Lung (tissue), 11 donors: ENCODE measurements at regions not wholly inside any gene's neighbourhood (a gene's known extent, or its start where the extent isn't known, plus 50 kb on each side); places are given as distances from the start of the nearest gene placed in this dataset.

Experiments
- ATAC-seq: fragments of 200-7000 bp; cut with Tn5 transposase; one replicate; pipeline ENCODE4 v1.9.1; 2020; ENCODE audit warnings: moderate number of reproducible peaks; ENCODE audit not compliant: insufficient read depth, low FRiP score
- DNase-seq, 3 donors: peaks; one replicate each; pipeline ENCODE4 v3.0.0-alpha.2; 2013 to 2017
- H3K27ac ChIP-seq, 2 donors: one replicate each; pipeline ENCODE4 v1.5.1; 2013; ENCODE audit warnings: mild to moderate bottlenecking in 2 of 2, moderate library complexity in 2 of 2, control low read depth in 1 of 2, inconsistent platforms in 1 of 2, low read depth in 1 of 2, low read length in 1 of 2
- H3K27me3 ChIP-seq, 3 donors: one replicate each; pipeline ENCODE4 v1.5.1; 2013; ENCODE audit warnings: low read length in 2 of 3; ENCODE audit not compliant: control insufficient read depth in 3 of 3, insufficient read depth in 3 of 3
- H3K36me3 ChIP-seq, 4 donors: one replicate each; pipeline ENCODE4 v1.5.1; 2013; ENCODE audit warnings: low read length in 4 of 4, mild to moderate bottlenecking in 1 of 4, moderate library complexity in 1 of 4; ENCODE audit not compliant: control insufficient read depth in 4 of 4, insufficient read depth in 4 of 4
- H3K4me1 ChIP-seq, 5 donors: one replicate each; pipeline ENCODE4 v1.5.1; 2013; ENCODE audit warnings: low read length in 5 of 5, mild to moderate bottlenecking in 2 of 5, moderate library complexity in 1 of 5; ENCODE audit not compliant: control insufficient read depth in 5 of 5, insufficient read depth in 5 of 5
- H3K4me3 ChIP-seq: one replicate; pipeline ENCODE4 v1.5.1; 2013; ENCODE audit warnings: mild to moderate bottlenecking, control low read depth, moderate library complexity
- H3K9ac ChIP-seq, 2 donors: one replicate each; pipeline ENCODE4 v1.5.1; 2013; ENCODE audit warnings: low read length in 2 of 2, control low read depth in 1 of 2; ENCODE audit not compliant: insufficient read depth in 1 of 2
- H3K9me3 ChIP-seq, 4 donors: one replicate each; pipeline ENCODE4 v1.5.1; 2013; ENCODE audit warnings: low read length in 3 of 4, mild to moderate bottlenecking in 1 of 4, moderate library complexity in 1 of 4; ENCODE audit not compliant: control insufficient read depth in 4 of 4, insufficient read depth in 3 of 4
- CTCF ChIP-seq: IDR thresholded peaks from 2 replicates; pipeline ENCODE4 v1.5.1; 2012; ENCODE audit warnings: mild to moderate bottlenecking; ENCODE audit errors: control extremely low read depth, extremely low read depth
- WGBS, 2 donors: extraction: QIAGEN DNeasy Blood & Tissue Kit; methylation state at CpG; one replicate each; pipeline ENCODE4 v1.1.7; 2013; 5-methylcytosine and 5-hydroxymethylcytosine counted together
- donor health status: control.
- donor health status: control.
- donor health status: Bipolar disorder and iron deficiency.
- donor health status: healthy.
- donor health status: DM: yes; HTN: yes; CAD: no.

GRCh38 chr11:56849250-56849649, 100.8 kb upstream of the OR9G4 start:
- Histone ChIP-seq H3K9ac (no peak overlapping the region), H3K4me3 (no peak overlapping the region), H3K9me3 (peaks cover 0 to 3% (median 0%) of the 10 kb centered on the region in 4 donors), H3K4me1 (peaks cover 0 to 8% (median 5%) of the 10 kb centered on the region in 5 donors), H3K36me3 (no peaks in the 10 kb centered on the region), H3K27ac (no peak overlapping the region), H3K27me3 (no peaks in the 10 kb centered on the region)
- ATAC-seq = no peak
- no peak for TF ChIP-seq CTCF
- DNase-seq = no peak

- ATAC-seq (no peak), DNase-seq (no peak)
- no peak overlapping the region for H3K27ac ChIP-seq
- H3K9me3 ChIP-seq = peaks cover 0 to 3% (median 0%) of the 10 kb centered on the region in 4 donors
- WGBS, 2 donors = 89% methylated on average over 8 of the region's 8 CpGs
- TF ChIP-seq CTCF = no peak
- no peak overlapping the region for H3K9ac ChIP-seq
- H3K4me3 ChIP-seq = no peak overlapping the region
- no peaks in the 10 kb centered on the region for H3K27me3 ChIP-seq
- peaks cover 0 to 13% (median 5%) of the 10 kb centered on the region in 5 donors for H3K4me1 ChIP-seq
- no peaks in the 10 kb centered on the region for H3K36me3 ChIP-seq
Observed at GRCh38 chr11:56848141-56848809, 99.8 kb upstream of the OR9G4 start.

GRCh38 chr11:56846631-56847576, 98.4 kb upstream of the OR9G4 start:
- WGBS, 2 donors = 62 to 63% methylated on average over 8 of the region's 8 CpGs
- H3K36me3 ChIP-seq = no peaks in the 10 kb centered on the region
- no peak overlapping the region for H3K27ac ChIP-seq
- DNase-seq = no peak
- H3K9ac ChIP-seq = no peak overlapping the region
- peaks cover 0 to 3% (median 0%) of the 10 kb centered on the region in 4 donors for H3K9me3 ChIP-seq
- peaks cover 0 to 13% (median 5%) of the 10 kb centered on the region in 5 donors for H3K4me1 ChIP-seq
- H3K27me3 ChIP-seq = no peaks in the 10 kb centered on the region
- no peak for ATAC-seq
- no peak overlapping the region for H3K4me3 ChIP-seq
- TF ChIP-seq CTCF = no peak
